ENCODE measurements at regions not wholly inside any gene's neighbourhood (a gene's known extent, or its start where the extent isn't known, plus 50 kb on each side); places are given as distances from the start of the nearest gene placed in this dataset.

DNA sequence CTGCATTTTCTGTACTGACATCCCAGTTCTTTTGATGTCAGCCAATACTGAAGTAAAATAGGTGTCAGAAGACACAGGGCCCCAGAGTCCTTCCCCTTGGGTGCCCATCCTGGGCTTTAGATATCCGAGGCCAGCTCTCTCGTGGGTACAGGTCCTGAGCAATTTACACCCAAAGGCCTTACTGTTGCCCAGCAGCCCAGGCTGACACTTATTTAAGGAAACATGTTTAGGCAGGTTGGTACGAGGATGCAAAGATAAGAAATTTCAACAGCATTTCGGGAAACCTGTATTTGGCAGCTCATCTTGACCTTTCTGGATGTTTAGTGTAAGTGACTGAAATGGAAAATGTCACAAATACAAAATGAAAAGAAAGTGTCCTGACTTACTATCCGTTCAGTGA lies 130.0 kb upstream of the IL12A start:
- TF ChIP-seq, protein P1, sequence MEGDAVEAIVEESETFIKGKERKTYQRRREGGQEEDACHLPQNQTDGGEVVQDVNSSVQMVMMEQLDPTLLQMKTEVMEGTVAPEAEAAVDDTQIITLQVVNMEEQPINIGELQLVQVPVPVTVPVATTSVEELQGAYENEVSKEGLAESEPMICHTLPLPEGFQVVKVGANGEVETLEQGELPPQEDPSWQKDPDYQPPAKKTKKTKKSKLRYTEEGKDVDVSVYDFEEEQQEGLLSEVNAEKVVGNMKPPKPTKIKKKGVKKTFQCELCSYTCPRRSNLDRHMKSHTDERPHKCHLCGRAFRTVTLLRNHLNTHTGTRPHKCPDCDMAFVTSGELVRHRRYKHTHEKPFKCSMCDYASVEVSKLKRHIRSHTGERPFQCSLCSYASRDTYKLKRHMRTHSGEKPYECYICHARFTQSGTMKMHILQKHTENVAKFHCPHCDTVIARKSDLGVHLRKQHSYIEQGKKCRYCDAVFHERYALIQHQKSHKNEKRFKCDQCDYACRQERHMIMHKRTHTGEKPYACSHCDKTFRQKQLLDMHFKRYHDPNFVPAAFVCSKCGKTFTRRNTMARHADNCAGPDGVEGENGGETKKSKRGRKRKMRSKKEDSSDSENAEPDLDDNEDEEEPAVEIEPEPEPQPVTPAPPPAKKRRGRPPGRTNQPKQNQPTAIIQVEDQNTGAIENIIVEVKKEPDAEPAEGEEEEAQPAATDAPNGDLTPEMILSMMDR (IDR thresholded peaks at IDR 0.05), result no peak
- no peak for TF ChIP-seq POLR2A (IDR thresholded peaks at IDR 0.05)
